ENCODE measurements at regions not wholly inside any gene's neighbourhood (a gene's known extent, or its start where the extent isn't known, plus 50 kb on each side); places are given as distances from the start of the nearest gene placed in this dataset.

GRCh38 chr4:95693594-95693993, 144.8 kb upstream of the UNC5C start:
- TF ChIP-seq EZH2 (IDR thresholded peaks at IDR 0.05; ENCODE audit: low read depth) (no peak), CTCF (conservative IDR thresholded peaks at IDR 0.05) (peak; percentile 32; the same call in 1 of the 2 replicates)
